Neuronal stem cell (in vitro differentiated cells): ENCODE measurements at regions not wholly inside any gene's neighbourhood (a gene's known extent, or its start where the extent isn't known, plus 50 kb on each side); places are given as distances from the start of the nearest gene placed in this dataset.
"Not testable (repeated sequence)": the region's sequence is repeated elsewhere in the genome, so short reads cannot be mapped to it uniquely, and the experiment has no call there.

Experiments used
- DNase-seq: peaks from one replicate; pipeline ENCODE4 v3.0.0-alpha.2; 2013; ENCODE audit warnings: low spot score
- H2AFZ ChIP-seq: one replicate; pipeline ENCODE4 v1.6.1; 2013; ENCODE audit warnings: mild to moderate bottlenecking, low read length, inconsistent platforms
- H2AK5ac ChIP-seq: 2 replicates; pipeline ENCODE4 v1.6.1; 2013; ENCODE audit warnings: low read depth, mild to moderate bottlenecking, inconsistent platforms, low read length, moderate library complexity, mixed read lengths
- H2BK120ac ChIP-seq: 2 replicates; pipeline ENCODE4 v1.6.1; 2013; ENCODE audit warnings: low read depth, mild to moderate bottlenecking, inconsistent platforms, low read length, moderate library complexity, mixed read lengths
- H2BK12ac ChIP-seq: one replicate; pipeline ENCODE4 v1.6.1; 2013; ENCODE audit warnings: low read length, inconsistent platforms
- H2BK15ac ChIP-seq: 2 replicates; pipeline ENCODE4 v1.6.1; 2013; ENCODE audit warnings: mild to moderate bottlenecking, low read length, inconsistent platforms, mixed read lengths
- H2BK5ac ChIP-seq: one replicate; pipeline ENCODE4 v1.6.1; 2013; ENCODE audit warnings: inconsistent platforms, mild to moderate bottlenecking, low read length, moderate library complexity
- H3K14ac ChIP-seq: one replicate; pipeline ENCODE4 v1.6.1; 2013; ENCODE audit warnings: low read length, inconsistent platforms
- H3K18ac ChIP-seq: 2 replicates; pipeline ENCODE4 v1.6.1; 2013; ENCODE audit warnings: low read length, inconsistent platforms
- H3K23ac ChIP-seq: 2 replicates; pipeline ENCODE4 v1.6.1; 2013; ENCODE audit warnings: low read depth, mild to moderate bottlenecking, mixed read lengths, low read length, inconsistent platforms; ENCODE audit not compliant: poor library complexity
- H3K27ac ChIP-seq: replicated peaks from 3 replicates; pipeline ENCODE4 v1.5.1; 2013; ENCODE audit warnings: low read length, inconsistent platforms
- H3K27me3 ChIP-seq, 3 experiments: 2 replicates each; pipeline ENCODE4 v1.6.1; 2013; ENCODE audit warnings: low read length in 3 of 3, mild to moderate bottlenecking in 2 of 3, inconsistent platforms in 1 of 3, low read depth in 1 of 3, mixed read lengths in 1 of 3, moderate library complexity in 1 of 3; ENCODE audit not compliant: control insufficient read depth in 3 of 3, insufficient read depth in 3 of 3
- H3K36me3 ChIP-seq, 2 donors: replicated peaks in 1 of 2; 2 replicates each; pipeline ENCODE4 v1.6.1; 2013; ENCODE audit warnings: low read length in 2 of 2; ENCODE audit not compliant: control insufficient read depth in 2 of 2, insufficient read depth in 2 of 2
- H3K4ac ChIP-seq: 2 replicates; pipeline ENCODE4 v1.6.1; 2013; ENCODE audit warnings: inconsistent platforms, mild to moderate bottlenecking, low read length, moderate library complexity
- H3K4me1 ChIP-seq, 2 donors: 1 replicate in 1 of 2; 2 replicates in 1 of 2; pipeline ENCODE4 v1.6.1; 2013; ENCODE audit warnings: low read length in 2 of 2, low read depth in 1 of 2; ENCODE audit not compliant: control insufficient read depth in 2 of 2, insufficient read depth in 1 of 2
- H3K4me2 ChIP-seq: one replicate; pipeline ENCODE4 v1.6.1; 2013; ENCODE audit warnings: mild to moderate bottlenecking, low read length, inconsistent platforms; ENCODE audit not compliant: insufficient read depth, poor library complexity, severe bottlenecking
- H3K4me3 ChIP-seq, 2 donors: 2 replicates each; pipeline ENCODE4 v1.5.1; 2013; ENCODE audit warnings: low read length in 2 of 2, mild to moderate bottlenecking in 2 of 2, inconsistent platforms in 1 of 2, moderate library complexity in 1 of 2
- H3K79me1 ChIP-seq: one replicate; pipeline ENCODE4 v1.6.1; 2013; ENCODE audit warnings: low read depth, mild to moderate bottlenecking, inconsistent platforms, low read length, moderate library complexity
- H3K9ac ChIP-seq: one replicate; pipeline ENCODE4 v1.6.1; 2013; ENCODE audit warnings: mild to moderate bottlenecking, low read depth, low read length, inconsistent platforms; ENCODE audit not compliant: poor library complexity
- H3K9me3 ChIP-seq, 2 donors: replicated peaks in 1 of 2; 2 replicates each; pipeline versions ENCODE3 to v1.6.1; 2013; ENCODE audit warnings: low read length in 2 of 2, mild to moderate bottlenecking in 2 of 2, inconsistent platforms in 1 of 2, low read depth in 1 of 2, mixed read lengths in 1 of 2, moderate library complexity in 1 of 2; ENCODE audit not compliant: control insufficient read depth in 2 of 2, insufficient read depth in 1 of 2
- H4K8ac ChIP-seq: one replicate; pipeline ENCODE4 v1.6.1; 2013; ENCODE audit warnings: low read depth, mild to moderate bottlenecking, inconsistent platforms, low read length, moderate library complexity
- H4K91ac ChIP-seq: one replicate; pipeline ENCODE4 v1.6.1; 2013; ENCODE audit warnings: low read length, low read depth, mild to moderate bottlenecking, inconsistent platforms; ENCODE audit not compliant: poor library complexity
- WGBS, 2 donors: extraction: QIAGEN DNeasy Blood & Tissue Kit; methylation state at CpG; one replicate each; pipeline ENCODE4 v1.1.7; 2013; ENCODE audit warnings: missing lambda C conversion rate in 2 of 2, mixed read lengths in 1 of 2; ENCODE audit not compliant: insufficient read length in 2 of 2, insufficient replicate concordance in 1 of 2; ENCODE audit errors: extremely low coverage in 2 of 2; 5-methylcytosine and 5-hydroxymethylcytosine counted together

- not testable (repeated sequence) for DNase-seq, H3K4ac ChIP-seq, H2AK5ac ChIP-seq, H3K27ac ChIP-seq, H2AFZ ChIP-seq, H3K14ac ChIP-seq, H2BK120ac ChIP-seq, H4K91ac ChIP-seq, H3K79me1 ChIP-seq, H3K23ac ChIP-seq, H3K4me1 ChIP-seq, H3K27me3 ChIP-seq, H3K9me3 ChIP-seq, H2BK15ac ChIP-seq, H4K8ac ChIP-seq, H2BK5ac ChIP-seq, H3K4me3 ChIP-seq, H2BK12ac ChIP-seq, H3K9ac ChIP-seq, H3K4me2 ChIP-seq, H3K36me3 ChIP-seq, H3K18ac ChIP-seq
- WGBS, 2 donors, result no CpG with 5 or more reads among the region's 3 CpGs
Observed at GRCh38 chr7:149978537-149978936, 104.8 kb downstream of the ATP6V0E2 start.

GRCh38 chr7:149978944-149979343 lies 105.2 kb downstream of the ATP6V0E2 start:
- H3K4me3 ChIP-seq, H3K79me1 ChIP-seq, H3K4me2 ChIP-seq, H4K8ac ChIP-seq, DNase-seq, H3K4ac ChIP-seq, H3K23ac ChIP-seq, H3K27ac ChIP-seq, H3K9me3 ChIP-seq, H3K18ac ChIP-seq, H2BK12ac ChIP-seq, H2AK5ac ChIP-seq, H2BK5ac ChIP-seq, H3K9ac ChIP-seq, H3K27me3 ChIP-seq, H2AFZ ChIP-seq, H3K14ac ChIP-seq, H2BK120ac ChIP-seq, H3K4me1 ChIP-seq, H3K36me3 ChIP-seq, H4K91ac ChIP-seq, H2BK15ac ChIP-seq: not testable (repeated sequence)
- whole genome bisulfite sequencing, 2 donors, result no CpG with 5 or more reads among the region's 10 CpGs

- not testable (repeated sequence) for H4K91ac ChIP-seq, H3K4me3 ChIP-seq, H3K36me3 ChIP-seq, H3K9ac ChIP-seq, H2BK120ac ChIP-seq, H2BK5ac ChIP-seq, H2BK12ac ChIP-seq, H3K23ac ChIP-seq, H3K9me3 ChIP-seq, H3K14ac ChIP-seq, H3K4me2 ChIP-seq, H3K18ac ChIP-seq, H2BK15ac ChIP-seq, H3K27ac ChIP-seq, H3K4me1 ChIP-seq, H2AK5ac ChIP-seq, H4K8ac ChIP-seq, H3K4ac ChIP-seq, H2AFZ ChIP-seq, H3K79me1 ChIP-seq, DNase-seq, H3K27me3 ChIP-seq
- no CpG with 5 or more reads among the region's 4 CpGs for WGBS, 2 donors
Observed at GRCh38 chr7:149982537-149983112, 108.9 kb downstream of the ATP6V0E2 start.

- not testable (repeated sequence) for H3K27me3 ChIP-seq, H3K9me3 ChIP-seq, H2BK5ac ChIP-seq, H3K14ac ChIP-seq, H2BK15ac ChIP-seq, H3K23ac ChIP-seq, H4K91ac ChIP-seq, H3K4me2 ChIP-seq, H2BK120ac ChIP-seq, H3K36me3 ChIP-seq, H3K79me1 ChIP-seq, H3K4ac ChIP-seq, H2AFZ ChIP-seq, H2AK5ac ChIP-seq, H3K4me3 ChIP-seq, H3K18ac ChIP-seq, H2BK12ac ChIP-seq, H3K9ac ChIP-seq, DNase-seq, H4K8ac ChIP-seq, H3K27ac ChIP-seq, H3K4me1 ChIP-seq
- whole genome bisulfite sequencing, 2 donors, result no CpG with 5 or more reads among the region's 3 CpGs
Observed at GRCh38 chr7:149986866-149987265, 113.1 kb downstream of the ATP6V0E2 start.
